ACC112 (cell line): ENCODE measurements at regions not wholly inside any gene's neighbourhood (a gene's known extent, or its start where the extent isn't known, plus 50 kb on each side); places are given as distances from the start of the nearest gene placed in this dataset.

Source experiments
- H2AFZ ChIP-seq: fragments of 200-600 bp; sonication (generic); one replicate; pipeline ENCODE4 v1.6.0; 2017; ENCODE audit warnings: antibody characterized with exemption, low read length; ENCODE audit not compliant: unreplicated experiment
- H3K27ac ChIP-seq: fragments of 200-600 bp; sonication (generic); 2 replicates; pipeline ENCODE4 v1.5.1; 2014; ENCODE audit warnings: low read depth, mild to moderate bottlenecking, antibody characterized with exemption, low read length, moderate library complexity
- H3K27me3 ChIP-seq: fragments of 200-600 bp; sonication (generic); 2 replicates; pipeline ENCODE4 v1.6.1; 2014; ENCODE audit warnings: mild to moderate bottlenecking, antibody characterized with exemption, low read length, moderate library complexity, mixed read lengths; ENCODE audit not compliant: insufficient read depth
- H3K36me3 ChIP-seq: fragments of 200-600 bp; sonication (generic); 2 replicates; pipeline ENCODE4 v1.6.1; 2016; ENCODE audit warnings: mild to moderate bottlenecking, antibody characterized with exemption, low read length, moderate library complexity, mixed read lengths; ENCODE audit not compliant: insufficient read depth
- H3K4me1 ChIP-seq: fragments of 200-600 bp; sonication (generic); one replicate; pipeline ENCODE4 v1.6.1; 2016; ENCODE audit warnings: low read length, mixed read lengths; ENCODE audit not compliant: insufficient read depth, unreplicated experiment, control insufficient read depth
- H3K4me3 ChIP-seq: fragments of 200-600 bp; sonication (generic); 2 replicates; pipeline ENCODE4 v1.5.1; 2014; ENCODE audit warnings: mild to moderate bottlenecking, low read depth, low read length
- H3K79me2 ChIP-seq: fragments of 200-600 bp; sonication (generic); one replicate; pipeline ENCODE4 v1.6.0; 2016; ENCODE audit warnings: low read length; ENCODE audit not compliant: control insufficient read depth, unreplicated experiment, insufficient read depth

- Histone ChIP-seq H3K4me3 (no peak overlapping the region), H3K4me1 (no peaks in the 10 kb centered on the region), H3K27me3 (no peaks in the 10 kb centered on the region), H3K36me3 (no peaks in the 10 kb centered on the region), H3K79me2 (no peaks in the 10 kb centered on the region), H3K27ac (no peak overlapping the region), H2AFZ (no peak overlapping the region)
Observed at GRCh38 chr12:125797421-125798175, 732.4 kb downstream of the AACS start.

- no peaks in the 10 kb centered on the region for H3K36me3 ChIP-seq
- H3K79me2 ChIP-seq: no peaks in the 10 kb centered on the region
- H3K27me3 ChIP-seq: no peaks in the 10 kb centered on the region
- H3K4me1 ChIP-seq: no peaks in the 10 kb centered on the region
- no peak overlapping the region for H3K4me3 ChIP-seq
- H3K27ac ChIP-seq: no peak overlapping the region
- no peak overlapping the region for H2AFZ ChIP-seq
Observed at GRCh38 chr12:125804660-125805059, 739.4 kb downstream of the AACS start.

- H3K27ac ChIP-seq: no peak overlapping the region
- H3K4me1 ChIP-seq: no peaks in the 10 kb centered on the region
- H3K27me3 ChIP-seq: no peaks in the 10 kb centered on the region
- no peaks in the 10 kb centered on the region for H3K36me3 ChIP-seq
- H3K4me3 ChIP-seq: no peak overlapping the region
- no peaks in the 10 kb centered on the region for H3K79me2 ChIP-seq
- H2AFZ ChIP-seq: no peak overlapping the region
Observed at GRCh38 chr12:125824276-125824675, 759.0 kb downstream of the AACS start.

GRCh38 chr12:125835852-125836251, 770.6 kb downstream of the AACS start:
- H3K36me3 ChIP-seq: no peaks in the 10 kb centered on the region
- no peak overlapping the region for H3K27ac ChIP-seq
- H3K79me2 ChIP-seq: no peaks in the 10 kb centered on the region
- H2AFZ ChIP-seq: no peak overlapping the region
- H3K4me3 ChIP-seq: no peak overlapping the region
- no peaks in the 10 kb centered on the region for H3K4me1 ChIP-seq
- H3K27me3 ChIP-seq: no peaks in the 10 kb centered on the region

GRCh38 chr12:125836647-125837046, 771.4 kb downstream of the AACS start:
- no peaks in the 10 kb centered on the region for H3K4me1 ChIP-seq
- H3K27me3 ChIP-seq: no peaks in the 10 kb centered on the region
- H3K27ac ChIP-seq: no peak overlapping the region
- H3K79me2 ChIP-seq: no peaks in the 10 kb centered on the region
- no peak overlapping the region for H3K4me3 ChIP-seq
- H3K36me3 ChIP-seq: no peaks in the 10 kb centered on the region
- no peak overlapping the region for H2AFZ ChIP-seq

GRCh38 chr12:125841332-125841731, 776.1 kb downstream of the AACS start:
- H3K36me3 ChIP-seq: no peaks in the 10 kb centered on the region

GRCh38 chr12:125852116-125852515, 786.9 kb downstream of the AACS start:
- no peak overlapping the region for H3K27ac ChIP-seq
- H3K4me3 ChIP-seq: no peak overlapping the region
- H3K36me3 ChIP-seq: no peaks in the 10 kb centered on the region
- no peak overlapping the region for H2AFZ ChIP-seq
- H3K27me3 ChIP-seq: no peaks in the 10 kb centered on the region
- no peaks in the 10 kb centered on the region for H3K79me2 ChIP-seq
- no peaks in the 10 kb centered on the region for H3K4me1 ChIP-seq

More at GRCh38 chr12:125841332-125841731, 776.1 kb downstream of the AACS start:
- no peak overlapping the region for H3K27ac ChIP-seq
- no peak overlapping the region for H2AFZ ChIP-seq
- H3K4me1 ChIP-seq: no peaks in the 10 kb centered on the region
- no peaks in the 10 kb centered on the region for H3K79me2 ChIP-seq
- H3K27me3 ChIP-seq: no peaks in the 10 kb centered on the region
- H3K4me3 ChIP-seq: no peak overlapping the region

GRCh38 chr12:125852679-125853078, 787.4 kb downstream of the AACS start:
- no peaks in the 10 kb centered on the region for H3K27me3 ChIP-seq
- no peaks in the 10 kb centered on the region for H3K36me3 ChIP-seq
- no peaks in the 10 kb centered on the region for H3K79me2 ChIP-seq
- H3K4me1 ChIP-seq: no peaks in the 10 kb centered on the region
- H3K4me3 ChIP-seq: no peak overlapping the region
- H2AFZ ChIP-seq: no peak overlapping the region
- H3K27ac ChIP-seq: no peak overlapping the region

GRCh38 chr12:125853670-125854069, 788.4 kb downstream of the AACS start:
- no peak overlapping the region for H2AFZ ChIP-seq
- H3K27ac ChIP-seq: no peak overlapping the region
- H3K79me2 ChIP-seq: no peaks in the 10 kb centered on the region
- no peaks in the 10 kb centered on the region for H3K27me3 ChIP-seq
- H3K4me1 ChIP-seq: no peaks in the 10 kb centered on the region
- H3K36me3 ChIP-seq: no peaks in the 10 kb centered on the region
- no peak overlapping the region for H3K4me3 ChIP-seq

- no peaks in the 10 kb centered on the region for H3K4me1 ChIP-seq
- H2AFZ ChIP-seq: no peak overlapping the region
- H3K79me2 ChIP-seq: no peaks in the 10 kb centered on the region
- no peak overlapping the region for H3K27ac ChIP-seq
- H3K4me3 ChIP-seq: no peak overlapping the region
- no peaks in the 10 kb centered on the region for H3K27me3 ChIP-seq
- no peaks in the 10 kb centered on the region for H3K36me3 ChIP-seq
Observed at GRCh38 chr12:125856366-125856765, 791.1 kb downstream of the AACS start.

- Histone ChIP-seq H3K4me1 (no peaks in the 10 kb centered on the region), H3K4me3 (no peak overlapping the region), H3K27me3 (no peaks in the 10 kb centered on the region), H3K79me2 (no peaks in the 10 kb centered on the region), H3K27ac (no peak overlapping the region), H2AFZ (no peak overlapping the region), H3K36me3 (no peaks in the 10 kb centered on the region)
Observed at GRCh38 chr12:125856896-125857295, 791.7 kb downstream of the AACS start.
